ENCODE measurements at regions not wholly inside any gene's neighbourhood (a gene's known extent, or its start where the extent isn't known, plus 50 kb on each side); places are given as distances from the start of the nearest gene placed in this dataset.

DNA sequence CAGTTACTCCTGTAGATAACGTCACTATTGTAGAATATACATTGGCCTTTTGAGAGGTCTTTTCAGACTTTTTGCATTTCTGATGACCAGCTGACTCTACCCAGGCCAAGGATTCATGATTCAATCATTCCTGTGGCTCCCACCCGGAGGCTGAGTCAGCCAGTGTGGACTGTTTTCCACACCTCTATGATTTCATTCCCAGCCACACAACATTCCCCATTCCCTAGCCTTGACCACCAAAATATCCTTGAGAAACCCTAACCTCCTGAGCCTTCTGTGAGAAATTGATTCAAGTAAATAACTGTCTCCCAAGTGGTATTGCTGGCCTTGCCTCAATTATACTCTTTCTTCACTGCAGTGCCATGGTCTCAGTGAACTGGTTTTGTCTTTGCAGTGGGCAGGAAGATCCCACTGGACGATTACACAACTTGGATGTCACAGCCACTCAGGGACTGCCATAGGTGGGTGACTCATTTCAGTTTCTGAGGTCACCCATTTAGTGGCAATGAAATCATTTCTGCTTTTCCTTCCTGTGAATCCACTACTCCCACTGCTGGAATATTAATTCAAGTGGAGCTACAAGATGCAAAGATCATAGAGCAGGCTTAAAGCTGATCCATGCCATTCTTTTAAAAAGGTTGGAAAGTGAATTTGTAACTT lies 518.6 kb upstream of the ZP4 start:
- Histone ChIP-seq H2BK120ac (ENCODE audit: low read depth, low read length, poor library complexity, severe bottlenecking) (no peak overlapping the region), H4K91ac (ENCODE audit: insufficient read length, low read depth, low read length) (no peak overlapping the region), H2BK12ac (ENCODE audit: insufficient read length, low read depth, low read length) (no peak overlapping the region), H3T11ph (ENCODE audit: low read length) (no peak overlapping the region), H3K27me3 (ENCODE audit: insufficient read depth, low read length) (no peaks in the 10 kb centered on the region), H3K4ac (ENCODE audit: low read depth, low read length) (no peak overlapping the region), H3K23me2 (ENCODE audit: insufficient read length, low read depth, low read length, poor library complexity, severe bottlenecking) (no peaks in the 10 kb centered on the region), H2AFZ (ENCODE audit: low read length) (no peak overlapping the region), H3K79me2 (ENCODE audit: insufficient read depth, low read length) (no peaks in the 10 kb centered on the region), H3K9ac (ENCODE audit: extremely low read depth, insufficient read length, low read length) (no peak overlapping the region), H3K79me1 (ENCODE audit: insufficient read depth, low read depth, low read length, poor library complexity, severe bottlenecking) (no peaks in the 10 kb centered on the region), H4K20me1 (ENCODE audit: control insufficient read depth, insufficient read depth, insufficient read length) (no peaks in the 10 kb centered on the region), H2BK15ac (ENCODE audit: low read depth, low read length) (no peak overlapping the region), H3K56ac (ENCODE audit: insufficient read length, low read depth, low read length) (no peak overlapping the region), H3K4me1 (ENCODE audit: insufficient read depth, low read length) (no peaks in the 10 kb centered on the region), H3K4me2 (ENCODE audit: insufficient read depth, insufficient read length, low read length) (no peak overlapping the region), H4K5ac (ENCODE audit: insufficient read length, low read depth, low read length) (no peak overlapping the region), H2BK5ac (ENCODE audit: insufficient read length, low read length) (no peak overlapping the region), H3K9me3 (ENCODE audit: control insufficient read depth, low read depth, low read length) (no peaks in the 10 kb centered on the region), H3K27ac (ENCODE audit: insufficient read length, low read depth, low read length) (no peak overlapping the region), H4K8ac (replicated peaks; ENCODE audit: insufficient read length, low read depth, low read length) (no peak overlapping the region), H3K18ac (ENCODE audit: insufficient read length, low read depth, low read length) (no peak overlapping the region), H3K23ac (ENCODE audit: insufficient read length, low read depth, low read length) (no peak overlapping the region), H2AK5ac (ENCODE audit: insufficient read length, low read length) (no peak overlapping the region), H2BK20ac (ENCODE audit: low read depth, low read length, poor library complexity, severe bottlenecking) (no peak overlapping the region), H3K14ac (ENCODE audit: insufficient read depth, low read length) (no peak overlapping the region)
- H3K36me3 Mint-ChIP-seq (ENCODE audit: insufficient read depth in 1 of 3, low read depth in 3 of 3) = no peaks in the 10 kb centered on the region
- TF ChIP-seq, protein P1, sequence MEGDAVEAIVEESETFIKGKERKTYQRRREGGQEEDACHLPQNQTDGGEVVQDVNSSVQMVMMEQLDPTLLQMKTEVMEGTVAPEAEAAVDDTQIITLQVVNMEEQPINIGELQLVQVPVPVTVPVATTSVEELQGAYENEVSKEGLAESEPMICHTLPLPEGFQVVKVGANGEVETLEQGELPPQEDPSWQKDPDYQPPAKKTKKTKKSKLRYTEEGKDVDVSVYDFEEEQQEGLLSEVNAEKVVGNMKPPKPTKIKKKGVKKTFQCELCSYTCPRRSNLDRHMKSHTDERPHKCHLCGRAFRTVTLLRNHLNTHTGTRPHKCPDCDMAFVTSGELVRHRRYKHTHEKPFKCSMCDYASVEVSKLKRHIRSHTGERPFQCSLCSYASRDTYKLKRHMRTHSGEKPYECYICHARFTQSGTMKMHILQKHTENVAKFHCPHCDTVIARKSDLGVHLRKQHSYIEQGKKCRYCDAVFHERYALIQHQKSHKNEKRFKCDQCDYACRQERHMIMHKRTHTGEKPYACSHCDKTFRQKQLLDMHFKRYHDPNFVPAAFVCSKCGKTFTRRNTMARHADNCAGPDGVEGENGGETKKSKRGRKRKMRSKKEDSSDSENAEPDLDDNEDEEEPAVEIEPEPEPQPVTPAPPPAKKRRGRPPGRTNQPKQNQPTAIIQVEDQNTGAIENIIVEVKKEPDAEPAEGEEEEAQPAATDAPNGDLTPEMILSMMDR (conservative IDR thresholded peaks at IDR 0.05) = no peak
- H3K4me3 Mint-ChIP-seq = no peak overlapping the region
- no peak for DNase-seq
- H3K9me3 Mint-ChIP-seq = no peaks in the 10 kb centered on the region
- peaks cover 6% of the 10 kb centered on the region in 2 experiments for H3K4me1 Mint-ChIP-seq
- no CpG with 5 or more reads among the region's 3 CpGs for WGBS (ENCODE audit: extremely low coverage, insufficient read length, low lambda C conversion rate)
- no peaks in the 10 kb centered on the region for H3K27me3 Mint-ChIP-seq (ENCODE audit: low read depth)
- H3K27ac Mint-ChIP-seq = no peak overlapping the region
